Vagina (tissue), 2 donors: ENCODE measurements at regions not wholly inside any gene's neighbourhood (a gene's known extent, or its start where the extent isn't known, plus 50 kb on each side); places are given as distances from the start of the nearest gene placed in this dataset.
"Not testable (repeated sequence)": the region's sequence is repeated elsewhere in the genome, so short reads cannot be mapped to it uniquely, and the experiment has no call there.

ENCODE experiments used
- CTCF ChIP-seq, 3 experiments: fragments of 450-650 bp in 2 of 3; fragments of 200-600 bp in 1 of 3; sonication (generic) in 1 of 3; IDR thresholded peaks; one replicate each; pipeline ENCODE4 v1.5.1; 2017 to 2019; ENCODE audit warnings: antibody characterized with exemption in 3 of 3, mild to moderate bottlenecking in 2 of 3, moderate library complexity in 2 of 3
- POLR2A ChIP-seq, 2 donors: fragments of 450-650 bp; IDR thresholded peaks; one replicate each; pipeline ENCODE4 v1.6.1; 2017; ENCODE audit warnings: antibody characterized with exemption in 2 of 2, mild to moderate bottlenecking in 2 of 2, moderate library complexity in 2 of 2
- POLR2AphosphoS5 ChIP-seq, 2 donors: sonication (generic); formaldehyde crosslinking; IDR thresholded peaks; one replicate each; pipeline ENCODE4 v1.9.0; 2017; ENCODE audit warnings: antibody characterized with exemption in 2 of 2, mild to moderate bottlenecking in 2 of 2, low read depth in 1 of 2; ENCODE audit not compliant: insufficient read depth in 1 of 2

GRCh38 chr2:34210382-34210781, 611.3 kb upstream of the FAM98A start:
- TF ChIP-seq CTCF (IDR thresholded peaks at IDR 0.05); POLR2A (IDR thresholded peaks at IDR 0.05); POLR2AphosphoS5 (IDR thresholded peaks at IDR 0.05; ENCODE audit: insufficient read depth in 1 of 2, low read depth in 1 of 2): not testable (repeated sequence)
